Natural killer cell (primary cell): ENCODE measurements at regions not wholly inside any gene's neighbourhood (a gene's known extent, or its start where the extent isn't known, plus 50 kb on each side); places are given as distances from the start of the nearest gene placed in this dataset.

Source experiments
- ATAC-seq, 3 donors: fragments of 150-1000 bp in 2 of 3; fragments of 200-7000 bp in 1 of 3; cut with Tn5 transposase; 1 replicate in 1 of 3; 2 replicates in 2 of 3; pipeline ENCODE4 v1.10.0; 2021; ENCODE audit warnings: mild to moderate bottlenecking in 2 of 3, moderate library complexity in 2 of 3
- DNase-seq, 2 donors: peaks; one replicate each; pipeline versions ENCODE4 v3.0.0 to v3.0.0-alpha.2; 2013 to 2021; ENCODE audit warnings: mixed read lengths in 1 of 2
- H3K27ac ChIP-seq: one replicate; pipeline ENCODE4 v1.5.1; 2013; ENCODE audit warnings: mild to moderate bottlenecking, low read length
- H3K27me3 ChIP-seq: one replicate; pipeline ENCODE4 v1.6.1; 2013; ENCODE audit warnings: low read length; ENCODE audit not compliant: control insufficient read depth, insufficient read depth
- H3K36me3 ChIP-seq: one replicate; pipeline ENCODE4 v1.6.1; 2013; ENCODE audit warnings: low read length; ENCODE audit not compliant: control insufficient read depth, insufficient read depth
- H3K4me1 ChIP-seq: one replicate; pipeline ENCODE4 v1.6.1; 2013; ENCODE audit warnings: low read length; ENCODE audit not compliant: control insufficient read depth, insufficient read depth
- H3K4me3 ChIP-seq: one replicate; pipeline ENCODE4 v1.5.1; 2013; ENCODE audit warnings: low read length
- H3K9me3 ChIP-seq: one replicate; pipeline ENCODE4 v1.6.1; 2013; ENCODE audit warnings: low read length; ENCODE audit not compliant: control insufficient read depth, insufficient read depth
- H3K27ac Mint-ChIP-seq, 2 donors: one replicate each; pipeline ENCODE4 v1.8.0; 2022; ENCODE audit warnings: mild to moderate bottlenecking in 2 of 2, mixed read lengths in 2 of 2, moderate library complexity in 1 of 2
- H3K27me3 Mint-ChIP-seq, 2 donors: one replicate each; pipeline ENCODE4 v1.8.0; 2022; ENCODE audit warnings: low read depth in 2 of 2, mixed read lengths in 2 of 2
- H3K36me3 Mint-ChIP-seq: one replicate; pipeline ENCODE4 v1.8.0; 2022; ENCODE audit warnings: mixed read lengths
- H3K4me1 Mint-ChIP-seq, 2 donors: one replicate each; pipeline ENCODE4 v1.8.0; 2022; ENCODE audit warnings: mixed read lengths in 2 of 2
- H3K4me3 Mint-ChIP-seq: one replicate; pipeline ENCODE4 v1.8.0; 2022; ENCODE audit warnings: mild to moderate bottlenecking, moderate library complexity, mixed read lengths
- H3K9me3 Mint-ChIP-seq, 2 donors: one replicate each; pipeline ENCODE4 v1.8.0; 2022; ENCODE audit warnings: mixed read lengths in 2 of 2
- WGBS: methylation state at CpG from one replicate; pipeline ENCODE4 v1.1.7; 2013; ENCODE audit warnings: missing lambda C conversion rate; ENCODE audit not compliant: insufficient coverage; 5-methylcytosine and 5-hydroxymethylcytosine counted together
- intact Hi-C: fragments of 100-400 bp; cut with micrococcal nuclease; formaldehyde crosslinking; loops from one replicate; pipeline ENCODE4 v1.14.2; 2022
- TF ChIP-seq, protein P1 (sequence below): fragments of 200-600 bp; IDR thresholded peaks from one replicate; pipeline ENCODE4 v1.8.0; 2022; ENCODE audit warnings: antibody characterized with exemption

DNA sequence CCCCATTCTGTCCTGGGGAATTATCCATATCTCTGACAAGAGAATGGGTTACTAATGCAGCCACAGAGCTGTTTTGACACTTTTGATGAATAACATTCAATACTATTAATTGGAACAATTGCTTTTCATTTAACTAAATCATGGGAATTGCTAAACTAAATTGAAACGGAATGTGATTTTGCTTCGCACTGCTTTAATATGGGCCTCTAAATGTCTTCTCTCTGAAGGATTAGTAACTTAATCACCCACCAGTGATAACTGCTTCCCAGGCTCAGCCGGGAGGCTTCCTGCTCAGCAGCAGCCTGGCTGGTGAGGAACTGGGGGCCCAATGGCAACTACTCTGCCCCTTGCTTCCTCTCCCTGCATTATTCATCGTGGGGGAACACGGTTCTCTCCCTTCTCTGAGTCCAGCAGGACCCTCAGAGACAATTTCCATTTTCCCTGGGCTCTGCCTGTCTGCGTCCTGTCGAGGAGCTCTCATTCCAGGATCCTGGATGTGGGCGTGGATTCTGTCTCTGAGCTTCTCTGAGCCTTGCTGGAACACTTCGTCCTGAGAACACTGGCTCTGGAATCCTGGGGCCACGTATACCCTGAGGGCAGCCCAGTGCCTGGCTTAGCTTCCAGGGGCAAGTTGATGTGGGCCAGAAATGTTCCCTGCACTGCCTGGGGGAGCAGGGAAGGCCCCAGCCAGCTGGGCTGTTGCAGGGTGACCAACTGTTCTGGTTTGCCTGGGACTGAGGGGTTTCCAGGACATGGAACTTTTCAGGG is 308.9 kb downstream of the DHX35 start:
- H3K4me1 ChIP-seq = no peaks in the 10 kb centered on the region
- Mint-ChIP-seq H3K4me1 (no peaks in the 10 kb centered on the region), H3K9me3 (no peaks in the 10 kb centered on the region), H3K27me3 (peaks cover 0 to 4% of the 10 kb centered on the region in 2 donors), H3K27ac (no peak overlapping the region), H3K4me3 (no peak overlapping the region), H3K36me3 (no peaks in the 10 kb centered on the region)
- no peak overlapping the region for H3K27ac ChIP-seq
- no peaks in the 10 kb centered on the region for H3K27me3 ChIP-seq
- H3K9me3 ChIP-seq = no peaks in the 10 kb centered on the region
- DNase-seq = no peak
- no peak for ATAC-seq
- 63% methylated on average over 10 of the region's 10 CpGs for WGBS
- H3K4me3 ChIP-seq = no peak overlapping the region
- TF ChIP-seq, protein P1, sequence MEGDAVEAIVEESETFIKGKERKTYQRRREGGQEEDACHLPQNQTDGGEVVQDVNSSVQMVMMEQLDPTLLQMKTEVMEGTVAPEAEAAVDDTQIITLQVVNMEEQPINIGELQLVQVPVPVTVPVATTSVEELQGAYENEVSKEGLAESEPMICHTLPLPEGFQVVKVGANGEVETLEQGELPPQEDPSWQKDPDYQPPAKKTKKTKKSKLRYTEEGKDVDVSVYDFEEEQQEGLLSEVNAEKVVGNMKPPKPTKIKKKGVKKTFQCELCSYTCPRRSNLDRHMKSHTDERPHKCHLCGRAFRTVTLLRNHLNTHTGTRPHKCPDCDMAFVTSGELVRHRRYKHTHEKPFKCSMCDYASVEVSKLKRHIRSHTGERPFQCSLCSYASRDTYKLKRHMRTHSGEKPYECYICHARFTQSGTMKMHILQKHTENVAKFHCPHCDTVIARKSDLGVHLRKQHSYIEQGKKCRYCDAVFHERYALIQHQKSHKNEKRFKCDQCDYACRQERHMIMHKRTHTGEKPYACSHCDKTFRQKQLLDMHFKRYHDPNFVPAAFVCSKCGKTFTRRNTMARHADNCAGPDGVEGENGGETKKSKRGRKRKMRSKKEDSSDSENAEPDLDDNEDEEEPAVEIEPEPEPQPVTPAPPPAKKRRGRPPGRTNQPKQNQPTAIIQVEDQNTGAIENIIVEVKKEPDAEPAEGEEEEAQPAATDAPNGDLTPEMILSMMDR = no peak
- no peaks in the 10 kb centered on the region for H3K36me3 ChIP-seq
- intact Hi-C loops = no loop called here

DNA sequence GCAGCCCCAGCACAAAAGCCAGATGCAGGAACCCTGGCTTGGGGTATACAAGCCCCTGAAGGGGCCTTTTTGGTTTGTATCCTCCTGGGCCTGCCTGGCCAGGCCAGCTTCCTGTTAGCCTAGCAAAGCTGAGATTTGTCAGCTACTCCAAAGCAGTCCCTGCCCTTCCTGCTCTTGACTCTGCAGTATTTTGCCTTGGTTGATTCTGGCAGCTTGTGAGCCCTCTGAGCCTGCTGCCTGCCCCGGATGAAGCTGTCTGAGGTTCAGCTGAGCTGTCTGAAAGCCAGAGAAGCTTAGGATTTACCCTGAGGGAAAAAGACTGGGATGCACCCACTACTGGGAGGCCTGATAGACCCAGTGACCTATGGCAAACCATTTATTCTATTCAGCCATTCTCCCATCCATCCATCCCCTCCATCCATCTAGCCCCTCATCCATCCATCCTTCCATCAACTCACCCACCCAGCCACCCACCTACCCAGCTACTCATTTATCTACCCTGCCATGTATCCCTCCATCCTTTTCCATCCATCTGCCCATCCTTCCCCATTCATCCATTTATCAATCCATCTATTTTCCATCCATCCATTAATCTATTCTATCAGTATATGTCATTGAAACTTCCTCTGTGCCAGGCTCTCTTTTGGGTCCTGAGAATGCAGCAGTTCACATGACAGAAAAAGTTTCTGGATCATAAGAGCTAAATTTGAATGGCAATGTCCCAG is 307.5 kb downstream of the DHX35 start:
- intact Hi-C loops = no loop called here
- Mint-ChIP-seq H3K27ac (no peak overlapping the region), H3K9me3 (no peaks in the 10 kb centered on the region), H3K4me1 (no peaks in the 10 kb centered on the region), H3K27me3 (no peaks in the 10 kb centered on the region), H3K4me3 (no peak overlapping the region), H3K36me3 (no peaks in the 10 kb centered on the region)
- Histone ChIP-seq H3K4me3 (no peak overlapping the region), H3K9me3 (no peaks in the 10 kb centered on the region), H3K4me1 (no peaks in the 10 kb centered on the region), H3K36me3 (no peaks in the 10 kb centered on the region), H3K27ac (no peak overlapping the region), H3K27me3 (no peaks in the 10 kb centered on the region)
- no peak for DNase-seq
- WGBS = 70% methylated on average over 1 of the region's 1 CpG
- TF ChIP-seq, protein P1 = no peak
- no peak for ATAC-seq

DNA sequence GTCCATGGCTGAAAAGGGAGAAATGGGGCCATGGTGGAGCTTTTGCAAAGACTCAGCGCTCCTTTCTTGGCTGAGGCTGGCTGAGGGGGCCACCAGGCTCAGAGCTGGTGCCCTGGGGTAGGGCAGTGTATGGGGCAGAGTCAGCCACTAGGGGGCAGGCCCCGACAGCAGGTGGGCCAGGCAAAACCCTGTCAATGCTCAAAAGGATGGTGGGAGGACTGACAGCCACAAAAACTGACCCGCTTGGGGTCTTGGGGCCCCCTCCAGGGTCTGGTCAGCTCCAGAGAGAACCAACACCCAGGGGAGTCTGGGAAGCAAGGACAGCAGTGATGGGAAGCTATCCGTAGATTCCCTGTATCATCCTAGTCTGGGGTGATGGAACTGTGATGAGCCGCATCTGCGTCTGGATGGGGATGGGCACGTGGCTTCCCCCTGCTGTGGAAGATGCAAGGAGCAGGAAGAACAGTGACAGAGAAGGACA is 306.9 kb downstream of the DHX35 start:
- Mint-ChIP-seq H3K27ac (no peak overlapping the region), H3K4me1 (no peaks in the 10 kb centered on the region), H3K9me3 (no peaks in the 10 kb centered on the region), H3K27me3 (no peaks in the 10 kb centered on the region), H3K4me3 (no peak overlapping the region), H3K36me3 (no peaks in the 10 kb centered on the region)
- Histone ChIP-seq H3K4me3 (no peak overlapping the region), H3K4me1 (no peaks in the 10 kb centered on the region), H3K36me3 (no peaks in the 10 kb centered on the region), H3K9me3 (no peaks in the 10 kb centered on the region), H3K27me3 (no peaks in the 10 kb centered on the region), H3K27ac (no peak overlapping the region)
- ATAC-seq (peak in 2 of 3 donors; percentile 46 to 78), DNase-seq (peak in 1 of 2 donors; percentile 35)
- 45% methylated on average over 7 of the region's 7 CpGs for whole genome bisulfite sequencing
- intact Hi-C loops = no loop called here
- TF ChIP-seq, protein P1 = peak; percentile 43
